ENCODE measurements at regions not wholly inside any gene's neighbourhood (a gene's known extent, or its start where the extent isn't known, plus 50 kb on each side); places are given as distances from the start of the nearest gene placed in this dataset.

GRCh38 chr15:62218841-62219240 is 53.8 kb upstream of the C2CD4B start:
- no peak overlapping the region for H3K4me3 ChIP-seq
- no peaks in the 10 kb centered on the region for H3K27me3 ChIP-seq
- no peaks in the 10 kb centered on the region for H3K79me2 ChIP-seq
- H3K4me1 ChIP-seq (ENCODE audit: insufficient read depth), result no peaks in the 10 kb centered on the region
- no peak for DNase-seq (ENCODE audit: low spot score)
- H2AFZ ChIP-seq, result no peak overlapping the region
- H3K27ac ChIP-seq, result no peak overlapping the region
- H4K20me1 ChIP-seq (ENCODE audit: insufficient read depth, poor library complexity, severe bottlenecking), result no peaks in the 10 kb centered on the region
- no peak overlapping the region for H3K4me2 ChIP-seq
- H3K9me3 ChIP-seq (ENCODE audit: low read depth), result no peaks in the 10 kb centered on the region
- H3K9me2 ChIP-seq (replicated peaks; ENCODE audit: insufficient read depth), result no peaks in the 10 kb centered on the region
- no peaks in the 10 kb centered on the region for H3K36me3 ChIP-seq (replicated peaks; ENCODE audit: insufficient read depth, low read depth)
- TF ChIP-seq EZH2 (IDR thresholded peaks at IDR 0.05; ENCODE audit: borderline replicate concordance) (no peak), EZH2phosphoT487 (IDR thresholded peaks at IDR 0.05; ENCODE audit: low read depth, severe bottlenecking, unreplicated experiment) (no peak), CTCF (IDR thresholded peaks at IDR 0.05; ENCODE audit: poor library complexity) (no peak)
- WGBS (ENCODE audit: low lambda C conversion rate, missing lambda C conversion rate), result 98% methylated on average over 8 of the region's 15 CpGs

- Histone ChIP-seq H3K36me3 (replicated peaks; ENCODE audit: insufficient read depth, low read depth) (no peaks in the 10 kb centered on the region), H3K4me2 (no peak overlapping the region), H3K27ac (no peak overlapping the region), H3K4me3 (no peak overlapping the region), H3K27me3 (no peaks in the 10 kb centered on the region), H3K4me1 (ENCODE audit: insufficient read depth) (no peaks in the 10 kb centered on the region), H2AFZ (no peak overlapping the region), H3K9me2 (replicated peaks; ENCODE audit: insufficient read depth) (no peaks in the 10 kb centered on the region), H4K20me1 (ENCODE audit: insufficient read depth, poor library complexity, severe bottlenecking) (no peaks in the 10 kb centered on the region), H3K9me3 (ENCODE audit: low read depth) (no peaks in the 10 kb centered on the region), H3K79me2 (no peaks in the 10 kb centered on the region)
- 90% methylated on average over 5 of the region's 5 CpGs for whole genome bisulfite sequencing (ENCODE audit: low lambda C conversion rate, missing lambda C conversion rate)
- no peak for TF ChIP-seq EZH2phosphoT487 (IDR thresholded peaks at IDR 0.05; ENCODE audit: low read depth, severe bottlenecking, unreplicated experiment)
- no peak for TF ChIP-seq EZH2 (IDR thresholded peaks at IDR 0.05; ENCODE audit: borderline replicate concordance)
- TF ChIP-seq CTCF (IDR thresholded peaks at IDR 0.05; ENCODE audit: poor library complexity), result no peak
- no peak for DNase-seq (ENCODE audit: low spot score)
Measured at GRCh38 chr15:62219799-62220198, 54.7 kb upstream of the C2CD4B start.

- no peaks in the 10 kb centered on the region for H3K27me3 ChIP-seq
- no peaks in the 10 kb centered on the region for H3K36me3 ChIP-seq (replicated peaks; ENCODE audit: insufficient read depth, low read depth)
- no peaks in the 10 kb centered on the region for H3K9me3 ChIP-seq (ENCODE audit: low read depth)
- H3K4me2 ChIP-seq, result no peak overlapping the region
- H3K27ac ChIP-seq, result no peak overlapping the region
- DNase-seq (ENCODE audit: low spot score), result no peak
- WGBS (ENCODE audit: low lambda C conversion rate, missing lambda C conversion rate), result 69% methylated on average over 2 of the region's 2 CpGs
- no peak overlapping the region for H2AFZ ChIP-seq
- no peaks in the 10 kb centered on the region for H3K79me2 ChIP-seq
- no peaks in the 10 kb centered on the region for H3K4me1 ChIP-seq (ENCODE audit: insufficient read depth)
- H3K9me2 ChIP-seq (replicated peaks; ENCODE audit: insufficient read depth), result no peaks in the 10 kb centered on the region
- H4K20me1 ChIP-seq (ENCODE audit: insufficient read depth, poor library complexity, severe bottlenecking), result no peaks in the 10 kb centered on the region
- no peak for TF ChIP-seq EZH2 (IDR thresholded peaks at IDR 0.05; ENCODE audit: borderline replicate concordance)
- no peak overlapping the region for H3K4me3 ChIP-seq
Measured at GRCh38 chr15:62223020-62223419, 57.9 kb upstream of the C2CD4B start.

- Histone ChIP-seq H4K20me1 (ENCODE audit: insufficient read depth, poor library complexity, severe bottlenecking) (no peaks in the 10 kb centered on the region), H3K9me3 (ENCODE audit: low read depth) (no peaks in the 10 kb centered on the region), H3K36me3 (replicated peaks; ENCODE audit: insufficient read depth, low read depth) (no peaks in the 10 kb centered on the region), H3K4me1 (ENCODE audit: insufficient read depth) (no peaks in the 10 kb centered on the region), H2AFZ (no peak overlapping the region), H3K27me3 (no peaks in the 10 kb centered on the region), H3K9me2 (replicated peaks; ENCODE audit: insufficient read depth) (no peaks in the 10 kb centered on the region), H3K79me2 (no peaks in the 10 kb centered on the region), H3K4me2 (no peak overlapping the region), H3K4me3 (no peak overlapping the region), H3K27ac (no peak overlapping the region)
- TF ChIP-seq EZH2phosphoT487 (IDR thresholded peaks at IDR 0.05; ENCODE audit: low read depth, severe bottlenecking, unreplicated experiment) (no peak), CTCF (IDR thresholded peaks at IDR 0.05; ENCODE audit: poor library complexity) (no peak), EZH2 (IDR thresholded peaks at IDR 0.05; ENCODE audit: borderline replicate concordance) (no peak)
- no peak for DNase-seq (ENCODE audit: low spot score)
- WGBS (ENCODE audit: low lambda C conversion rate, missing lambda C conversion rate), result 93% methylated on average over 1 of the region's 1 CpG
Measured at GRCh38 chr15:62228604-62229003, 63.5 kb upstream of the C2CD4B start.
